ENCODE measurements at regions not wholly inside any gene's neighbourhood (a gene's known extent, or its start where the extent isn't known, plus 50 kb on each side); places are given as distances from the start of the nearest gene placed in this dataset.
A peak's percentile ranks its signal among the peaks of the same experiment; 100 is the strongest.
"Not testable (repeated sequence)": the region's sequence is repeated elsewhere in the genome, so short reads cannot be mapped to it uniquely, and the experiment has no call there.

GRCh38 chr10:3882855-3883254 lies 97.8 kb upstream of the KLF6 start:
- no peak overlapping the region for H3K4me3 Mint-ChIP-seq
- H3K36me3 Mint-ChIP-seq: peaks cover 3% of the 10 kb centered on the region
- H3K27me3 Mint-ChIP-seq: no peaks in the 10 kb centered on the region
- no peaks in the 10 kb centered on the region for H3K4me1 Mint-ChIP-seq
- DNase-seq: no peak
- peaks cover 4% of the 10 kb centered on the region for H3K9me3 Mint-ChIP-seq
- H3K27ac Mint-ChIP-seq: no peak overlapping the region

- no peak overlapping the region for H3K27ac Mint-ChIP-seq
- H3K9me3 Mint-ChIP-seq: peaks cover 4% of the 10 kb centered on the region
- H3K4me1 Mint-ChIP-seq: peaks cover 4% of the 10 kb centered on the region
- H3K27me3 Mint-ChIP-seq: no peaks in the 10 kb centered on the region
- DNase-seq: no peak
- H3K4me3 Mint-ChIP-seq: no peak overlapping the region
- H3K36me3 Mint-ChIP-seq: peaks cover 3% of the 10 kb centered on the region
These were observed 96.6 kb upstream of the KLF6 start for GRCh38 chr10:3881622-3882021.

DNA sequence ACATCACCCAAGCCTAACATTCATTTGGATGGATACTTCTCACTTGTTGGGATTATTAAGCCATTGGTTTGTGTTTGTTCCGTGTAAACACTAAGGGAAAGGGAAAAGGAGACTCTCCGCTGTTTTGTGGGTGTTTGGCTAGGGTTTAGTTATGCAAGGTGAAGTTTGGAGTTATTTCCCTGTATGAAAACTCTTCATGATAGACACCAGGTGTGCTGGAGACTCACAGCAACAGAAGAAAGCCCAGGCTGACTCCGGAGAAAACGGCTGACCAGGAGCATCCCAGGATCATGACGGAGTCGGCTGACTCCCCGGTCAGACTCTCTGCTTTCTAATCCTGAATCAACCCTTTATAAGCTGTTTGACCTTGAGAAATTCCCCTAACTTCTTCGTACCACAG lies 94.1 kb upstream of the KLF6 start:
- Mint-ChIP-seq H3K36me3 (peaks cover 3% of the 10 kb centered on the region), H3K4me3 (no peak overlapping the region), H3K27me3 (no peaks in the 10 kb centered on the region), H3K27ac (no peak overlapping the region), H3K9me3 (peaks cover 4% of the 10 kb centered on the region), H3K4me1 (peaks cover 24% of the 10 kb centered on the region)
- no peak for DNase-seq

GRCh38 chr10:3877211-3878000 lies 92.4 kb upstream of the KLF6 start:
- H3K4me1 Mint-ChIP-seq: peaks cover 33% of the 10 kb centered on the region
- H3K9me3 Mint-ChIP-seq: peaks cover 4% of the 10 kb centered on the region

DNA sequence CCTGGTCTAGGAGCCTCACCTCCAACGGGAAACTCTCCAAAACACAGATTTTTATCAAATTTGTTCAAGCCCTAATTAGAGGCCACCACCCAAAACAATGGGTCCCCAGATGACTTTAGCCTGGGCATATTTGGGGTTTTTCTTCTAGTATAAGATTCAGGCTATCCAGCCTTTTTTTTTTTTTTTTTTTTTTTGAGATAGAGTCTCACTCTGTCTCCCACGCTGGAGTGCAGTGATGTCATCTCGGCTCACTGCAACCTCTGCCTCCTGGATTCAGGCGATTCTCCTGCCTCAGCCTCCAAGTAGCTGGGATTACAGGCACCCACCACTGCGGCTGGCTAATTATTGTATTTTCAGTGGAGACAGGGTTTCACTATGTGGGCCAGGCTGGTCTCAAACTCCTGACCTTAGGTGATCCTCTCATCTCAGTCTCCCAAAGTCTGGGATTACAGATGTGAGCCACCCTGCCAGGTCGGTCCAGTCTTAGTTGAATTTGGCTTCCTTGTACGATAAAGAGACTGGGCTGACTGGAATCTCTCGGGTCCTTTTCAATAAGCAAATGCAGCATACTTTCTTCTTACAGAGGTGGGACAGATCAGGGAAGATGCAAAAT lies 91.4 kb upstream of the KLF6 start:
- Mint-ChIP-seq H3K4me3 (no peak overlapping the region), H3K27ac (peak overlapping the region; percentile 88), H3K9me3 (no peaks in the 10 kb centered on the region), H3K4me1 (peaks cover 41% of the 10 kb centered on the region), H3K36me3 (no peaks in the 10 kb centered on the region), H3K27me3 (no peaks in the 10 kb centered on the region)
- no peak for DNase-seq

More at GRCh38 chr10:3877211-3878000, 92.4 kb upstream of the KLF6 start:
- H3K36me3 Mint-ChIP-seq: peaks cover 3% of the 10 kb centered on the region
- no peak for DNase-seq
- H3K4me3 Mint-ChIP-seq: no peak overlapping the region
- H3K27me3 Mint-ChIP-seq: no peaks in the 10 kb centered on the region
- no peak overlapping the region for H3K27ac Mint-ChIP-seq

DNA sequence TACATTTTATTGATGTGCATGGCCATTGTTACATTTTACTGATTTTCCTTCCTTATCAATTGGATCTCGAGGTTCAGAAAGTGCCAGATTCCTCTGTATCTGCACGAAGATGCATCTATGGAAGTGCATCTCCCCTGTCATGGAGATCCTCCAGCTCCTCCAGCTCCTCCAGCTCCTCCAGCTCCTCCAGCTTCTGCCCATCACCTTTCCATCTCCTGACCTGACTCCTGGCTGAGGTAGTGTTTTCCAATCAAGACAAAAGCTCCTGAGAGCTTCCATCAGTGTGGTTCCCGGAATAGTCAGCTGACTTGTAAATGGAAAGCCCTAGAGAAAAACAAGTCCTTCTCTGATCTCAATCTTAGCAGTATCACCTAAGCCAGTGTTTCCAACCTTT lies 90.8 kb upstream of the KLF6 start:
- H3K27me3 Mint-ChIP-seq: no peaks in the 10 kb centered on the region
- peaks cover 41% of the 10 kb centered on the region for H3K4me1 Mint-ChIP-seq
- H3K9me3 Mint-ChIP-seq: no peaks in the 10 kb centered on the region
- no peak for DNase-seq
- H3K36me3 Mint-ChIP-seq: no peaks in the 10 kb centered on the region
- H3K27ac Mint-ChIP-seq: peak overlapping the region; percentile 88
- H3K4me3 Mint-ChIP-seq: no peak overlapping the region

DNA sequence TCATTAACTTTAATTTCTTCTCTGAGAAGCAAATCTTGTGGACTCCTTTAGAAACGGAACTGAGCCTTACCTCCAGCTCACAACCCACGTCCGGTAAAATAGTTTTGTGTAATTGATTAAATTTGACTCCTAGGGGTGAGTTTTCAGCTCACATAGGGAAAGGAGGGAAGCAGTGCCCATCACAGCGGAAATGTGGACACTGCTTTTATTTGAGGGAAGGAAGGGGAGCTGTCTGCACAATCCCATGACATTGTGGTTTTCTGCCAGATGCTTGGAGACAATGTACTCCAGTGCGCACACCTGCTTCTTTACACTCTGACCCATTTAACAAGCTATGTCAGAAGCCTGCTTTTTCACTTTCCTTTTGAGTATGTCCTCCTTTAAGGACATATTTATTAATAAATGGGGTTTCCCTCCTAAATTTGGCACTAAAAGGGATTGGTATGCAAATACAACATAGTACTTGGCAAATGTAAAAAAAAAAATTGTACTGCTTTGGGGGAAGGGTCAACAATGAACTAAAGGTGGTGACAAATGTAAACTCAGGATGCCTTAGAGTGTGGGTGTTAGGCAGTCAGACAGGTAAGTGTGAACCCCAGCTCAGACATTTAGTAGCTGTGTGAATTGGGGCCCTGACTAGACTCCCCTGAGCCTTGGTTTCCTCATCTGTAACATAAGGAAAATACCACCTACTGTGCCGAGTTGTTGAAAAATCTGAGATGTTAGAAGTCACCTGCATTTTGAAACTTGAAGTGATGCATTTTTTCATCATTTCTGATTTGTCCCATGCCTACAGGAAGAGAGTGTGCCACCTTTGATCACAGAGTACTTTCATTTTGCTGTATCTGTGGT lies 90.2 kb upstream of the KLF6 start:
- Mint-ChIP-seq H3K27me3 (no peaks in the 10 kb centered on the region), H3K4me3 (peak overlapping the region; percentile 12), H3K27ac (peak overlapping the region; percentile 88), H3K36me3 (no peaks in the 10 kb centered on the region), H3K4me1 (peaks cover 41% of the 10 kb centered on the region), H3K9me3 (no peaks in the 10 kb centered on the region)
- DNase-seq: no peak

DNA sequence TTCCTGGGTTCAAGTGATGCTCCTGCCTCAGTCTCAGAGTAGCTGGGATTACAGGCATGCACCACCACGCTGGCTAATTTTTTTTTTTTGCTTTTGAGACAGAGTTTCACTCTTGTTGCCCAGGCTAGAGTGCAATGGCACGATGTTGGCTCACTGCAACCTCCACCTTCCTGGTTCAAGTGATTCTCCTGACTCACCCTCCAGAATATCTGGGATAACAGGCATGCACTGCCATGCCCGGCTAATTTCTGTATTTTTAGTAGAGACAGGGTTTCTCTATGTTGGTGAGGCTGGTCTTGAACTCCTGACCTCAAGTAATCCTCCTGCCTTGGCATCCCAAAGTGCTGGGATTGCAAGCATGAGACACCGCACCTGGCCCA lies 89.6 kb upstream of the KLF6 start:
- H3K27me3 Mint-ChIP-seq, DNase-seq, H3K36me3 Mint-ChIP-seq, H3K9me3 Mint-ChIP-seq: not testable (repeated sequence)
- Mint-ChIP-seq H3K4me1 (peaks cover 42% of the 10 kb centered on the region), H3K27ac (peak overlapping the region; percentile 88), H3K4me3 (peak overlapping the region; percentile 12)

DNA sequence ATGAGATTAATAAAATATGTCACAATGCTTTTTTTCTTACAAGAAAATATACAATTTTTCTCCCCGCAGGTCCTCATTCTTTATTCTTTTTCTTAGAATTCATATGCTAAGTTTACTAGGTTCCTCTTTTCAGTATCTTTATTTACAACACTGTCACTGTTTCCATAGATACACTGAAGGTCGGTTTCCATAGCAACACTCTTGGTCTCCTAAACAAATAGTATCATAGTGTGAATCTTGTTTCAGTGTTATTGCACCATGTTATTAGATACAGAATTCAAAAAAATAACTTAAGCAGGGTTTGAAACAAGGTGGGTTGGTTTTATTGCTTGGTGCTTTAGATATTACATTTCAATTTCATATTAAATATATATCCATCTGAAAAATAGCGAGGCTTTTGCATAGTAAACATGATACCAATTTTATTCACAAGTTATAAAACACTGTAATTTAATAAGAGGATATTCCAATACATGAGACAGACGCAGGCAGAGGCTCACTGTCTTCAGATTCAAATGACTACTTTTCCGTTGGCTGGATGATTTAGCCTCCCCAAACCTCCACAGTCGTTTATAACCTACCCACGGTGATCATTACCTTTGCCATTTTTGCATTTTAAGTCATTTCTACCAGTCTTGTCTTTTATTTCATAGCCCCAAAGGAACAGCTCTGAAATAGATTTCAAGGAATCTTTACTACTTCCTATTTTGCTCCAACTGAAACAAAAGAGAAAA lies 88.9 kb upstream of the KLF6 start:
- H3K36me3 Mint-ChIP-seq: peaks cover 2% of the 10 kb centered on the region
- H3K4me1 Mint-ChIP-seq: peaks cover 49% of the 10 kb centered on the region
- no peaks in the 10 kb centered on the region for H3K27me3 Mint-ChIP-seq
- peak overlapping the region; percentile 88 for H3K27ac Mint-ChIP-seq
- H3K4me3 Mint-ChIP-seq: no peak overlapping the region
- H3K9me3 Mint-ChIP-seq: no peaks in the 10 kb centered on the region
- DNase-seq: no peak

- H3K27me3 Mint-ChIP-seq: no peaks in the 10 kb centered on the region
- no peak for DNase-seq
- peak overlapping the region; percentile 88 for H3K27ac Mint-ChIP-seq
- no peaks in the 10 kb centered on the region for H3K9me3 Mint-ChIP-seq
- peaks cover 2% of the 10 kb centered on the region for H3K36me3 Mint-ChIP-seq
- H3K4me1 Mint-ChIP-seq: peaks cover 56% of the 10 kb centered on the region
- no peak overlapping the region for H3K4me3 Mint-ChIP-seq
These were observed 87.8 kb upstream of the KLF6 start for GRCh38 chr10:3872712-3873329.

DNA sequence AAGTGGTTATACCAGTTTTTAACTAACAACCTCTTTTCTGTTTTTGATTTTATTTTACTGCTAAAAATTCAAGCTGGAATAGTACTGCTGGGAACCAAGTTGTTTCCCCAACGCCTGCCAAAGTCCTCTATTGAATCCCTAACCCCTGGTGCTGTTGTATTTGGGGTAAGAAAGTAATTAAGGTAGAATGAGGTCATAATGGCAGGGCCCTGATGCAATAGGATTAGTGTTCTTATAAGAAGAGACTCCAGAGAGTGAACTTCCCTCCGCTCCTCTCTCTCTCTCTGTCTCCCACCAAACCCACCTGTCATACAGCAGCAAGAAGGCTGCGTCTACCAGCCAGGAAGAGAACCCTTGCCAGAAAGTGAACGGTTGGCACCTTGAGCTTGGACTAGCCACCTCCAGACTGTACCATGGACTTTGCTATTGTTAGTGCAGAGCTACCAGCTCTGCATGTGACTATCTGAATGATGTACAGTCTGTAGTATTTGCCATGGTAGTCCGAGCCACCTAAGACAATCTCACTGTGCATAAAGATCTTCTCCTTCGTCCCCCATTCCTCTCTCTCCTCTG lies 86.5 kb upstream of the KLF6 start:
- no peak overlapping the region for H3K4me3 Mint-ChIP-seq
- peaks cover 65% of the 10 kb centered on the region for H3K4me1 Mint-ChIP-seq
- no peak overlapping the region for H3K27ac Mint-ChIP-seq

GRCh38 chr10:3869036-3869435 lies 84.0 kb upstream of the KLF6 start:
- Mint-ChIP-seq H3K9me3 (no peaks in the 10 kb centered on the region), H3K36me3 (peaks cover 2% of the 10 kb centered on the region), H3K27ac (no peak overlapping the region), H3K27me3 (no peaks in the 10 kb centered on the region), H3K4me1 (peaks cover 55% of the 10 kb centered on the region), H3K4me3 (no peak overlapping the region)
- no peak for DNase-seq

More for the DNA sequence above, 86.5 kb upstream of the KLF6 start:
- H3K36me3 Mint-ChIP-seq: peaks cover 2% of the 10 kb centered on the region
- no peak for DNase-seq
- no peaks in the 10 kb centered on the region for H3K27me3 Mint-ChIP-seq
- no peaks in the 10 kb centered on the region for H3K9me3 Mint-ChIP-seq

- Mint-ChIP-seq H3K4me3 (no peak overlapping the region), H3K36me3 (peaks cover 2% of the 10 kb centered on the region), H3K27ac (peak overlapping the region; percentile 84), H3K9me3 (no peaks in the 10 kb centered on the region), H3K27me3 (no peaks in the 10 kb centered on the region), H3K4me1 (peaks cover 52% of the 10 kb centered on the region)
- DNase-seq: no peak
These were observed 83.3 kb upstream of the KLF6 start for GRCh38 chr10:3868271-3868664.

All from activated naive CD8-positive, alpha-beta T cell treated with anti-CD3 and anti-CD28 coated beads for 36 hours (primary cell).